ENCODE measurements at regions not wholly inside any gene's neighbourhood (a gene's known extent, or its start where the extent isn't known, plus 50 kb on each side); places are given as distances from the start of the nearest gene placed in this dataset.

GRCh38 chr1:191971447-191971846 is 186.8 kb upstream of the RGS18 start:
- DNase-seq (ENCODE audit: low read depth, low spot score) = no peak

- DNase-seq (ENCODE audit: low read depth, low spot score) = no peak
Observed at GRCh38 chr1:191974004-191974403, 184.3 kb upstream of the RGS18 start.

- DNase-seq (ENCODE audit: low read depth, low spot score) = no peak
Observed at GRCh38 chr1:191977874-191978506, 180.3 kb upstream of the RGS18 start.

GRCh38 chr1:191984856-191985255 is 173.4 kb upstream of the RGS18 start:
- no peak for DNase-seq (ENCODE audit: low read depth, low spot score)

GRCh38 chr1:191992118-191992517 is 166.1 kb upstream of the RGS18 start:
- DNase-seq (ENCODE audit: low read depth, low spot score) = no peak

- DNase-seq (ENCODE audit: low read depth, low spot score) = peak; percentile 1
Observed at GRCh38 chr1:191993549-191993948, 164.7 kb upstream of the RGS18 start.

GRCh38 chr1:192002063-192002462 is 156.2 kb upstream of the RGS18 start:
- DNase-seq (ENCODE audit: low read depth, low spot score) = no peak

GRCh38 chr1:192003295-192004077 is 154.8 kb upstream of the RGS18 start:
- DNase-seq (ENCODE audit: low read depth, low spot score) = no peak

GRCh38 chr1:192005976-192006375 is 152.3 kb upstream of the RGS18 start:
- no peak for DNase-seq (ENCODE audit: low read depth, low spot score)

GRCh38 chr1:192008281-192008825 is 149.9 kb upstream of the RGS18 start:
- DNase-seq (ENCODE audit: low read depth, low spot score) = no peak

GRCh38 chr1:192010406-192010805 is 147.9 kb upstream of the RGS18 start:
- no peak for DNase-seq (ENCODE audit: low read depth, low spot score)

GRCh38 chr1:192011525-192011924 is 146.7 kb upstream of the RGS18 start:
- no peak for DNase-seq (ENCODE audit: low read depth, low spot score)

GRCh38 chr1:192022827-192023226 is 135.4 kb upstream of the RGS18 start:
- no peak for DNase-seq (ENCODE audit: low read depth, low spot score)

GRCh38 chr1:192024881-192025280 is 133.4 kb upstream of the RGS18 start:
- no peak for DNase-seq (ENCODE audit: low read depth, low spot score)

- DNase-seq (ENCODE audit: low read depth, low spot score) = no peak
Observed at GRCh38 chr1:192038567-192038966, 119.7 kb upstream of the RGS18 start.

GRCh38 chr1:192045131-192045530 is 113.1 kb upstream of the RGS18 start:
- no peak for DNase-seq (ENCODE audit: low read depth, low spot score)

- no peak for DNase-seq (ENCODE audit: low read depth, low spot score)
Observed at GRCh38 chr1:192053531-192053971, 104.7 kb upstream of the RGS18 start.

GRCh38 chr1:192057766-192058165 is 100.5 kb upstream of the RGS18 start:
- no peak for DNase-seq (ENCODE audit: low read depth, low spot score)

GRCh38 chr1:192059407-192059806 is 98.9 kb upstream of the RGS18 start:
- DNase-seq (ENCODE audit: low read depth, low spot score) = no peak

GRCh38 chr1:192061556-192061955 is 96.7 kb upstream of the RGS18 start:
- DNase-seq (ENCODE audit: low read depth, low spot score) = no peak

- DNase-seq (ENCODE audit: low read depth, low spot score) = no peak
Observed at GRCh38 chr1:192065087-192065486, 93.2 kb upstream of the RGS18 start.

GRCh38 chr1:192066202-192066601 is 92.1 kb upstream of the RGS18 start:
- no peak for DNase-seq (ENCODE audit: low read depth, low spot score)

- no peak for DNase-seq (ENCODE audit: low read depth, low spot score)
Observed at GRCh38 chr1:192067360-192067759, 90.9 kb upstream of the RGS18 start.
